ENCODE measurements at regions not wholly inside any gene's neighbourhood (a gene's known extent, or its start where the extent isn't known, plus 50 kb on each side); places are given as distances from the start of the nearest gene placed in this dataset.

GRCh38 chr14:104445086-104445485 is 134.5 kb upstream of the C14orf180 start:
- intact Hi-C loops (cut with DNase I): no loop called here
- no peak for TF ChIP-seq CTCF (IDR thresholded peaks at IDR 0.05)
- TF ChIP-seq POLR2A (IDR thresholded peaks at IDR 0.05): no peak
- no peak overlapping the region for H3K27ac ChIP-seq
- H3K9me3 ChIP-seq: no peaks in the 10 kb centered on the region
- no peak overlapping the region for H3K4me3 ChIP-seq (replicated peaks in 1 of 3)
- H3K36me3 ChIP-seq: no peaks in the 10 kb centered on the region
- no peaks in the 10 kb centered on the region for H3K27me3 ChIP-seq
- DNase-seq: no peak
- 87 to 89% methylated on average over 2 of the region's 2 CpGs for WGBS, 2 donors
- no peaks in the 10 kb centered on the region for H3K4me1 ChIP-seq

GRCh38 chr14:104445832-104446381 is 133.7 kb upstream of the C14orf180 start:
- 81 to 86% methylated on average over 8 to 11 of the region's 11 CpGs for WGBS, 2 donors
- no peak for DNase-seq

GRCh38 chr14:104446611-104447010 is 133.0 kb upstream of the C14orf180 start:
- no peaks in the 10 kb centered on the region for H3K4me1 ChIP-seq
- no peak for DNase-seq
- no peak overlapping the region for H3K4me3 ChIP-seq (replicated peaks in 1 of 3)
- WGBS, 2 donors: 93 to 97% methylated on average over 6 of the region's 6 CpGs
- no peaks in the 10 kb centered on the region for H3K36me3 ChIP-seq
- H3K27ac ChIP-seq: no peak overlapping the region
- no peak for TF ChIP-seq POLR2A (IDR thresholded peaks at IDR 0.05)
- TF ChIP-seq CTCF (IDR thresholded peaks at IDR 0.05): no peak
- H3K9me3 ChIP-seq: no peaks in the 10 kb centered on the region
- H3K27me3 ChIP-seq: no peaks in the 10 kb centered on the region
- intact Hi-C loops (cut with DNase I): no loop called here

More at GRCh38 chr14:104445832-104446381, 133.7 kb upstream of the C14orf180 start:
- Histone ChIP-seq H3K27me3 (no peaks in the 10 kb centered on the region), H3K4me1 (no peaks in the 10 kb centered on the region), H3K9me3 (no peaks in the 10 kb centered on the region), H3K4me3 (replicated peaks in 1 of 3) (no peak overlapping the region), H3K36me3 (no peaks in the 10 kb centered on the region), H3K27ac (no peak overlapping the region)
- TF ChIP-seq POLR2A (IDR thresholded peaks at IDR 0.05) (no peak), CTCF (IDR thresholded peaks at IDR 0.05) (no peak)
- intact Hi-C loops (cut with DNase I): no loop called here

GRCh38 chr14:104447750-104448149 is 131.8 kb upstream of the C14orf180 start:
- 83 to 89% methylated on average over 1 of the region's 1 CpG for WGBS, 2 donors
- no peaks in the 10 kb centered on the region for H3K27me3 ChIP-seq
- no peak for TF ChIP-seq CTCF (IDR thresholded peaks at IDR 0.05)
- TF ChIP-seq POLR2A (IDR thresholded peaks at IDR 0.05): no peak
- no peak overlapping the region for H3K4me3 ChIP-seq (replicated peaks in 1 of 3)
- no peaks in the 10 kb centered on the region for H3K4me1 ChIP-seq
- intact Hi-C loops (cut with DNase I): no loop called here
- DNase-seq: no peak
- H3K36me3 ChIP-seq: no peaks in the 10 kb centered on the region
- H3K9me3 ChIP-seq: no peaks in the 10 kb centered on the region
- no peak overlapping the region for H3K27ac ChIP-seq

GRCh38 chr14:104448321-104448720 is 131.2 kb upstream of the C14orf180 start:
- Histone ChIP-seq H3K4me3 (replicated peaks in 1 of 3) (no peak overlapping the region), H3K9me3 (no peaks in the 10 kb centered on the region), H3K27me3 (no peaks in the 10 kb centered on the region), H3K36me3 (no peaks in the 10 kb centered on the region), H3K27ac (no peak overlapping the region), H3K4me1 (no peaks in the 10 kb centered on the region)
- TF ChIP-seq CTCF (IDR thresholded peaks at IDR 0.05): no peak
- no peak for TF ChIP-seq POLR2A (IDR thresholded peaks at IDR 0.05)
- intact Hi-C loops (cut with DNase I): no loop called here
- 66 to 72% methylated on average over 2 of the region's 2 CpGs for WGBS, 2 donors
- no peak for DNase-seq
